T follicular helper cell (primary cell): ENCODE measurements at regions not wholly inside any gene's neighbourhood (a gene's known extent, or its start where the extent isn't known, plus 50 kb on each side); places are given as distances from the start of the nearest gene placed in this dataset.

ENCODE experiments used
- DNase-seq: peaks from one replicate; pipeline ENCODE4 v3.0.0-alpha.2; 2020; ENCODE audit warnings: low read depth

- peak; percentile 2 for DNase-seq
Measured at GRCh38 chr4:23333946-23334878, 555.6 kb downstream of the PPARGC1A start.

GRCh38 chr4:23333556-23333945, 556.3 kb downstream of the PPARGC1A start:
- DNase-seq, result no peak

- no peak for DNase-seq
Measured at GRCh38 chr4:23332313-23332712, 557.5 kb downstream of the PPARGC1A start.

GRCh38 chr4:23327120-23327519, 562.7 kb downstream of the PPARGC1A start:
- DNase-seq, result no peak

GRCh38 chr4:23324021-23324690, 565.7 kb downstream of the PPARGC1A start:
- DNase-seq, result no peak

GRCh38 chr4:23323436-23323835, 566.4 kb downstream of the PPARGC1A start:
- no peak for DNase-seq

GRCh38 chr4:23322732-23323131, 567.1 kb downstream of the PPARGC1A start:
- no peak for DNase-seq

GRCh38 chr4:23320931-23321587, 568.8 kb downstream of the PPARGC1A start:
- no peak for DNase-seq

GRCh38 chr4:23312686-23313085, 577.2 kb downstream of the PPARGC1A start:
- DNase-seq, result no peak

- DNase-seq, result no peak
Measured at GRCh38 chr4:23311983-23312382, 577.9 kb downstream of the PPARGC1A start.

- DNase-seq, result no peak
Measured at GRCh38 chr4:23305026-23305425, 584.8 kb downstream of the PPARGC1A start.

- DNase-seq, result no peak
Measured at GRCh38 chr4:23298371-23298770, 591.5 kb downstream of the PPARGC1A start.

- DNase-seq, result no peak
Measured at GRCh38 chr4:23297327-23297726, 592.5 kb downstream of the PPARGC1A start.

- no peak for DNase-seq
Measured at GRCh38 chr4:23291139-23291538, 598.4 kb downstream of the GBA3 start.

- DNase-seq, result no peak
Measured at GRCh38 chr4:23290656-23291055, 597.9 kb downstream of the GBA3 start.

- DNase-seq, result no peak
Measured at GRCh38 chr4:23279377-23279986, 586.7 kb downstream of the GBA3 start.

- no peak for DNase-seq
Measured at GRCh38 chr4:23278845-23279244, 586.1 kb downstream of the GBA3 start.

- DNase-seq, result no peak
Measured at GRCh38 chr4:23276076-23276475, 583.3 kb downstream of the GBA3 start.

- DNase-seq, result no peak
Measured at GRCh38 chr4:23269566-23269965, 576.8 kb downstream of the GBA3 start.

GRCh38 chr4:23268072-23268771, 575.5 kb downstream of the GBA3 start:
- no peak for DNase-seq

- DNase-seq, result no peak
Measured at GRCh38 chr4:23266401-23266800, 573.7 kb downstream of the GBA3 start.

GRCh38 chr4:23260511-23260910, 567.8 kb downstream of the GBA3 start:
- DNase-seq, result no peak
